ENCODE measurements at regions not wholly inside any gene's neighbourhood (a gene's known extent, or its start where the extent isn't known, plus 50 kb on each side); places are given as distances from the start of the nearest gene placed in this dataset.

- no peaks in the 10 kb centered on the region for H3K4me1 Mint-ChIP-seq (ENCODE audit: low read depth)
- intact Hi-C loops (cut with micrococcal nuclease): no loop called here
- H3K9me3 Mint-ChIP-seq: no peaks in the 10 kb centered on the region
- H3K27me3 Mint-ChIP-seq: no peaks in the 10 kb centered on the region
- H3K4me3 Mint-ChIP-seq: no peak overlapping the region
- H3K27ac Mint-ChIP-seq: no peak overlapping the region
- H3K36me3 Mint-ChIP-seq (ENCODE audit: low read depth): no peaks in the 10 kb centered on the region
These were observed 175.4 kb downstream of the KLF12 start for GRCh38 chr13:73958657-73959397.

GRCh38 chr13:73957889-73958288 lies 176.3 kb downstream of the KLF12 start:
- Mint-ChIP-seq H3K4me3 (no peak overlapping the region), H3K36me3 (ENCODE audit: low read depth) (no peaks in the 10 kb centered on the region), H3K27ac (no peak overlapping the region), H3K27me3 (no peaks in the 10 kb centered on the region), H3K9me3 (no peaks in the 10 kb centered on the region), H3K4me1 (ENCODE audit: low read depth) (no peaks in the 10 kb centered on the region)
- intact Hi-C loops (cut with micrococcal nuclease): no loop called here

GRCh38 chr13:73956795-73957408 lies 177.3 kb downstream of the KLF12 start:
- Mint-ChIP-seq H3K4me1 (ENCODE audit: low read depth) (no peaks in the 10 kb centered on the region), H3K9me3 (no peaks in the 10 kb centered on the region), H3K4me3 (no peak overlapping the region), H3K27ac (no peak overlapping the region), H3K36me3 (ENCODE audit: low read depth) (no peaks in the 10 kb centered on the region), H3K27me3 (no peaks in the 10 kb centered on the region)
- intact Hi-C loops (cut with micrococcal nuclease): no loop called here

GRCh38 chr13:73955977-73956500 lies 178.2 kb downstream of the KLF12 start:
- Mint-ChIP-seq H3K4me1 (ENCODE audit: low read depth) (no peaks in the 10 kb centered on the region), H3K9me3 (no peaks in the 10 kb centered on the region), H3K36me3 (ENCODE audit: low read depth) (no peaks in the 10 kb centered on the region), H3K27me3 (no peaks in the 10 kb centered on the region), H3K4me3 (no peak overlapping the region), H3K27ac (no peak overlapping the region)
- intact Hi-C loops (cut with micrococcal nuclease): no loop called here

- H3K4me1 Mint-ChIP-seq (ENCODE audit: low read depth): no peaks in the 10 kb centered on the region
- no peak overlapping the region for H3K27ac Mint-ChIP-seq
- H3K36me3 Mint-ChIP-seq (ENCODE audit: low read depth): no peaks in the 10 kb centered on the region
- no peaks in the 10 kb centered on the region for H3K9me3 Mint-ChIP-seq
- no peaks in the 10 kb centered on the region for H3K27me3 Mint-ChIP-seq
- H3K4me3 Mint-ChIP-seq: no peak overlapping the region
- intact Hi-C loops (cut with micrococcal nuclease): no loop called here
These were observed 179.4 kb downstream of the KLF12 start for GRCh38 chr13:73954808-73955207.

- Mint-ChIP-seq H3K9me3 (no peaks in the 10 kb centered on the region), H3K27me3 (no peaks in the 10 kb centered on the region), H3K4me3 (no peak overlapping the region), H3K27ac (no peak overlapping the region), H3K4me1 (ENCODE audit: low read depth) (no peaks in the 10 kb centered on the region), H3K36me3 (ENCODE audit: low read depth) (no peaks in the 10 kb centered on the region)
- intact Hi-C loops (cut with micrococcal nuclease): no loop called here
These were observed 181.6 kb downstream of the KLF12 start for GRCh38 chr13:73952648-73953047.

GRCh38 chr13:73948848-73949529 lies 185.2 kb downstream of the KLF12 start:
- no peaks in the 10 kb centered on the region for H3K4me1 Mint-ChIP-seq (ENCODE audit: low read depth)
- no peaks in the 10 kb centered on the region for H3K9me3 Mint-ChIP-seq
- intact Hi-C loops (cut with micrococcal nuclease): no loop called here
- H3K4me3 Mint-ChIP-seq: no peak overlapping the region
- H3K36me3 Mint-ChIP-seq (ENCODE audit: low read depth): no peaks in the 10 kb centered on the region
- H3K27me3 Mint-ChIP-seq: no peaks in the 10 kb centered on the region
- no peak overlapping the region for H3K27ac Mint-ChIP-seq

- intact Hi-C loops (cut with micrococcal nuclease): no loop called here
- Mint-ChIP-seq H3K27ac (no peak overlapping the region), H3K4me1 (ENCODE audit: low read depth) (no peaks in the 10 kb centered on the region), H3K27me3 (no peaks in the 10 kb centered on the region), H3K36me3 (ENCODE audit: low read depth) (no peaks in the 10 kb centered on the region), H3K9me3 (no peaks in the 10 kb centered on the region), H3K4me3 (no peak overlapping the region)
These were observed 188.3 kb downstream of the KLF12 start for GRCh38 chr13:73945871-73946270.

- Mint-ChIP-seq H3K4me1 (ENCODE audit: low read depth) (no peaks in the 10 kb centered on the region), H3K27ac (no peak overlapping the region)
These were observed 188.8 kb downstream of the KLF12 start for GRCh38 chr13:73945382-73945781.

GRCh38 chr13:73943965-73944233 lies 190.3 kb downstream of the KLF12 start:
- Mint-ChIP-seq H3K4me3 (no peak overlapping the region), H3K36me3 (ENCODE audit: low read depth) (no peaks in the 10 kb centered on the region), H3K9me3 (no peaks in the 10 kb centered on the region), H3K4me1 (ENCODE audit: low read depth) (no peaks in the 10 kb centered on the region), H3K27ac (no peak overlapping the region), H3K27me3 (no peaks in the 10 kb centered on the region)
- intact Hi-C loops (cut with micrococcal nuclease): no loop called here

More at GRCh38 chr13:73945382-73945781, 188.8 kb downstream of the KLF12 start:
- H3K36me3 Mint-ChIP-seq (ENCODE audit: low read depth): no peaks in the 10 kb centered on the region
- H3K9me3 Mint-ChIP-seq: no peaks in the 10 kb centered on the region
- no peak overlapping the region for H3K4me3 Mint-ChIP-seq
- intact Hi-C loops (cut with micrococcal nuclease): no loop called here
- no peaks in the 10 kb centered on the region for H3K27me3 Mint-ChIP-seq

GRCh38 chr13:73943137-73943964 lies 190.9 kb downstream of the KLF12 start:
- Mint-ChIP-seq H3K27me3 (no peaks in the 10 kb centered on the region), H3K9me3 (no peaks in the 10 kb centered on the region), H3K4me1 (ENCODE audit: low read depth) (no peaks in the 10 kb centered on the region), H3K4me3 (no peak overlapping the region), H3K27ac (no peak overlapping the region), H3K36me3 (ENCODE audit: low read depth) (no peaks in the 10 kb centered on the region)
- intact Hi-C loops (cut with micrococcal nuclease): no loop called here

- Mint-ChIP-seq H3K9me3 (no peaks in the 10 kb centered on the region), H3K36me3 (ENCODE audit: low read depth) (no peaks in the 10 kb centered on the region), H3K27ac (no peak overlapping the region), H3K27me3 (no peaks in the 10 kb centered on the region), H3K4me3 (no peak overlapping the region), H3K4me1 (ENCODE audit: low read depth) (no peaks in the 10 kb centered on the region)
- intact Hi-C loops (cut with micrococcal nuclease): no loop called here
These were observed 192.5 kb downstream of the KLF12 start for GRCh38 chr13:73941752-73942151.

- Mint-ChIP-seq H3K27me3 (no peaks in the 10 kb centered on the region), H3K36me3 (ENCODE audit: low read depth) (no peaks in the 10 kb centered on the region), H3K27ac (no peak overlapping the region), H3K4me1 (ENCODE audit: low read depth) (no peaks in the 10 kb centered on the region), H3K4me3 (no peak overlapping the region), H3K9me3 (no peaks in the 10 kb centered on the region)
- intact Hi-C loops (cut with micrococcal nuclease): no loop called here
These were observed 194.1 kb downstream of the KLF12 start for GRCh38 chr13:73940098-73940497.

- Mint-ChIP-seq H3K36me3 (ENCODE audit: low read depth) (no peaks in the 10 kb centered on the region), H3K27ac (no peak overlapping the region), H3K27me3 (no peaks in the 10 kb centered on the region), H3K4me1 (ENCODE audit: low read depth) (no peaks in the 10 kb centered on the region), H3K4me3 (no peak overlapping the region), H3K9me3 (no peaks in the 10 kb centered on the region)
- intact Hi-C loops (cut with micrococcal nuclease): no loop called here
These were observed 194.6 kb downstream of the KLF12 start for GRCh38 chr13:73939603-73940002.

All from dendritic cell treated with granulocyte-macrophage colony-stimulating factor and Interleukin-4, amounts not matched to agents 40 ng/mL and 50 ng/mL, for 4 days (primary cell).